PC-3 (cell line): ENCODE measurements at regions not wholly inside any gene's neighbourhood (a gene's known extent, or its start where the extent isn't known, plus 50 kb on each side); places are given as distances from the start of the nearest gene placed in this dataset.

Experiments
- EZH2 ChIP-seq: fragments of 300-600 bp; sonication (generic); IDR thresholded peaks from one replicate; pipeline ENCODE4 v1.6.1; 2017; ENCODE audit warnings: antibody characterized with exemption, mild to moderate bottlenecking, low read length; ENCODE audit not compliant: unreplicated experiment
- TF ChIP-seq, protein P1 (sequence below): fragments of 300-600 bp; sonication (generic); conservative IDR thresholded peaks from 2 replicates; pipeline ENCODE4 v1.5.1; 2017; ENCODE audit warnings: antibody characterized with exemption, low read depth, mild to moderate bottlenecking, low read length

- TF ChIP-seq, protein P1, sequence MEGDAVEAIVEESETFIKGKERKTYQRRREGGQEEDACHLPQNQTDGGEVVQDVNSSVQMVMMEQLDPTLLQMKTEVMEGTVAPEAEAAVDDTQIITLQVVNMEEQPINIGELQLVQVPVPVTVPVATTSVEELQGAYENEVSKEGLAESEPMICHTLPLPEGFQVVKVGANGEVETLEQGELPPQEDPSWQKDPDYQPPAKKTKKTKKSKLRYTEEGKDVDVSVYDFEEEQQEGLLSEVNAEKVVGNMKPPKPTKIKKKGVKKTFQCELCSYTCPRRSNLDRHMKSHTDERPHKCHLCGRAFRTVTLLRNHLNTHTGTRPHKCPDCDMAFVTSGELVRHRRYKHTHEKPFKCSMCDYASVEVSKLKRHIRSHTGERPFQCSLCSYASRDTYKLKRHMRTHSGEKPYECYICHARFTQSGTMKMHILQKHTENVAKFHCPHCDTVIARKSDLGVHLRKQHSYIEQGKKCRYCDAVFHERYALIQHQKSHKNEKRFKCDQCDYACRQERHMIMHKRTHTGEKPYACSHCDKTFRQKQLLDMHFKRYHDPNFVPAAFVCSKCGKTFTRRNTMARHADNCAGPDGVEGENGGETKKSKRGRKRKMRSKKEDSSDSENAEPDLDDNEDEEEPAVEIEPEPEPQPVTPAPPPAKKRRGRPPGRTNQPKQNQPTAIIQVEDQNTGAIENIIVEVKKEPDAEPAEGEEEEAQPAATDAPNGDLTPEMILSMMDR: no peak
- TF ChIP-seq EZH2: no peak
Measured at GRCh38 chr9:35548571-35548970, 56.5 kb upstream of the TESK1 start.
